GM19240 (cell line): ENCODE measurements at regions not wholly inside any gene's neighbourhood (a gene's known extent, or its start where the extent isn't known, plus 50 kb on each side); places are given as distances from the start of the nearest gene placed in this dataset.

Experiments used
- DNase-seq: peaks from one replicate; pipeline ENCODE4 v3.0.0; 2011; ENCODE audit warnings: low spot score; ENCODE audit not compliant: insufficient read length

DNA sequence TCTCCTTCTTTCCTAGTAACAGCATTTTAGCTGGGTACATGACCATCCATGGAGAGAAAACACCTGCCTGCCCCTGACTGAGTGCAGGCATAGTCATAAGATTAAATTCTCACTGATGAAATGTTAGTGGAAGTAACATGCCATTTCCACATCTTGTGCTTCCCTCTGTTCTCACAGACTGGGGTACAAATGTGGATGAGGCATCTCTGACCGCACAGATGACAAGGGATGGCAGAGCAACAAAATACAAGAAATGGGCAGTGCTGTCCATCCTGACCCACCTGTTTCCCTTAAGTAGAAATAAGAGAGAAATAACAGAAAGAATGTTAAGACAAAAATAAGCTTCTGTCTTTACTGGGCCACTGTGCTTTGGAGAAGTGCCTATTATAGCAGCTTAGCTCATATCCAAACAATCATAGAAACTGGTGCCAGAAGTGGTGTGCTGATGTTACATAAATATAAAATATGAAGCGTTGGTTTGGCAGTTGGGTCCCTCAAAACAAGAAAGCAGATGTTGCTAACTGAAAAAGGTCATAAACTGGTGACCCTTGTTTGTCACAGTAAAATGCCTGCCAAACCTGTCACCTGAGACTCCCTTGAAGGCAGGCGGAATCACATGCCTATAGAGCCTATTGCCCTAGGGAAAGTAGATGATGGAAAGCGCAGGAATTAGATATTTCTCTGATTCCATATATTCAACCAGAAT is 72.4 kb upstream of the CCDC150 start:
- DNase-seq, result no peak

- no peak for DNase-seq
Measured at GRCh38 chr2:196568506-196568905, 71.0 kb upstream of the CCDC150 start.

GRCh38 chr2:196584903-196585302 is 54.6 kb upstream of the CCDC150 start:
- no peak for DNase-seq

DNA sequence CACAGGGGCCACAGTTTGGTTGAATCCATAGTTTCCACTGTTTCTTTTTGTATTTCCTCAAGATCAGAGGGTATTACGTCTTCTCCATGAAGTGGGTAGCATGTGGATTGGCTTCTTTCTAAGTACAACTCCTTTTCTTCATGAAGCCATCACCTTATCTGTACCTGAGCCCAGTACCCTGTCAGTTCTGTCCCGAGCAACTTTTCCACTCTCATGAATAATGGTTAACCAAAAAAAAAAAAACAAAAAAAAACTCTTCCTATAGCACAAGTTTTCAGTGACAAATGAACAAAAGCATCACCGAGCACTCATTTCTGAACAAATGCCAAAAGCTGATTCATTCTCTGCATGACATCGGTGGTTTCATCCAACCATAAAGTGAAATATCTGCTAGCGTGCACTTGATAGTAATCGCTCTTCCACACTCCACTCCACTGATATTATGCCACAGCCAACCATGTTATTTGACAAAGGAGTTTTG is 53.0 kb upstream of the CCDC150 start:
- DNase-seq, result no peak

DNA sequence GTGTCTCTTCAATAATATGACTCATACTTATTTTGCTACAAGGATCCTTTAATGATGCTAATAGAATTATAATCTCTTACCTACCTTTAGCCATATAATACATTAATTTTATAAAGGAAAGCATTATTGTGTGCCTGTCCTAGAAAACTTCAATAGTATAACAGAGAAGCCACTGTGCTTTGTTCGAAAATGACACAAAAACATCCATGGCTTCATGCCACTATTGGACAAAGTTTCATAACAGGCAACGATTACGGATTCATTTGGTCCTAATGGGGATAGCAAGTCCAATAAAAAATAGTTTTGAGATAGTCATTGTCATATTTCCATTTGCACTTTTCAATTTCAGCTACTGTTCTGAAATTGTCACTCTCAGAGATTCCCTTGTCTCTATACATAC is 52.5 kb upstream of the CCDC150 start:
- no peak for DNase-seq

GRCh38 chr2:196587739-196588138 is 51.8 kb upstream of the CCDC150 start:
- no peak for DNase-seq

- DNase-seq, result no peak
Measured at GRCh38 chr2:196589419-196589818, 50.1 kb upstream of the CCDC150 start.
